Ishikawa (cell line): ENCODE measurements at regions not wholly inside any gene's neighbourhood (a gene's known extent, or its start where the extent isn't known, plus 50 kb on each side); places are given as distances from the start of the nearest gene placed in this dataset.

Experiments
- CEBPB ChIP-seq: IDR thresholded peaks from 2 replicates; pipeline ENCODE4 v1.6.1; 2012
- CREB1 ChIP-seq: IDR thresholded peaks from 2 replicates; pipeline ENCODE4 v1.6.1; 2012; ENCODE audit warnings: low read depth
- EGR1 ChIP-seq: IDR thresholded peaks from 2 replicates; pipeline ENCODE4 v1.6.1; 2012
- EP300 ChIP-seq: IDR thresholded peaks from 2 replicates; pipeline ENCODE4 v1.6.1; 2012; ENCODE audit warnings: borderline replicate concordance
- FOXM1 ChIP-seq: IDR thresholded peaks from 2 replicates; pipeline ENCODE4 v1.6.1; 2012; ENCODE audit warnings: low read depth, borderline replicate concordance
- MAX ChIP-seq: IDR thresholded peaks from 2 replicates; pipeline ENCODE4 v1.6.1; 2012
- NFIC ChIP-seq: IDR thresholded peaks from 2 replicates; pipeline ENCODE4 v1.6.1; 2012
- RAD21 ChIP-seq: IDR thresholded peaks from 2 replicates; pipeline ENCODE4 v1.6.1; 2012; ENCODE audit warnings: low read depth
- TAF1 ChIP-seq: IDR thresholded peaks from 2 replicates; pipeline ENCODE4 v1.6.1; 2012; ENCODE audit warnings: low read depth, mild to moderate bottlenecking
- TCF12 ChIP-seq: IDR thresholded peaks from 2 replicates; pipeline ENCODE4 v1.6.1; 2012; ENCODE audit warnings: low read depth
- TEAD4 ChIP-seq: IDR thresholded peaks from 2 replicates; pipeline ENCODE4 v1.6.1; 2012
- USF1 ChIP-seq: IDR thresholded peaks from 2 replicates; pipeline ENCODE4 v1.6.1; 2012
- YY1 ChIP-seq: IDR thresholded peaks from 2 replicates; pipeline ENCODE4 v1.6.1; 2012; ENCODE audit warnings: low read depth
- ZBTB7A ChIP-seq: IDR thresholded peaks from 2 replicates; pipeline ENCODE4 v1.6.1; 2012; ENCODE audit warnings: low read depth
- TF ChIP-seq, protein P1 (sequence below): IDR thresholded peaks from 2 replicates; pipeline ENCODE4 v1.6.1; 2012; ENCODE audit warnings: low read depth, mild to moderate bottlenecking

GRCh38 chr14:49315570-49315969, 270.6 kb downstream of the RPS29 start:
- TF ChIP-seq RAD21 (no peak), FOXM1 (no peak), CREB1 (no peak), ZBTB7A (no peak), TAF1 (no peak), YY1 (no peak), MAX (no peak), EP300 (no peak), CEBPB (no peak), NFIC (no peak)

DNA sequence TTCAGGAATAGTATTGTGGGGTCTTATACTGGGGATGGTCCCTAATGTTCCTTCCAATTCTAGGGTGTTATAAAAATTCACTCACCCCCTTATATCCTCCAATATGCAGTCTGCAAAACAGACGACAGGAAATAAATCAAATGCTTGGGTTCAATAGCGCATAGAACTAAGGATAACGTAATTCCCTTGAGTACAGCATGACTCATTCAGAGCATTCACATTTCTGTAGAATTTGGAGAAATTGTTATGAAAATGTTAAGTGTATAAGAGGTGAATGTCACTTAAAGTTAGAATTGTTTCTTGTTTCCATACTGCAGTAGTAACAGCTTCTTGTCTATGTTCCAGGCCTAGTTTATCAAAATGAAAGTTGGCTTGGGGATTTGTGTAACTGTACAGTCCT, 271.4 kb downstream of the RPS29 start:
- TF ChIP-seq, protein P1, sequence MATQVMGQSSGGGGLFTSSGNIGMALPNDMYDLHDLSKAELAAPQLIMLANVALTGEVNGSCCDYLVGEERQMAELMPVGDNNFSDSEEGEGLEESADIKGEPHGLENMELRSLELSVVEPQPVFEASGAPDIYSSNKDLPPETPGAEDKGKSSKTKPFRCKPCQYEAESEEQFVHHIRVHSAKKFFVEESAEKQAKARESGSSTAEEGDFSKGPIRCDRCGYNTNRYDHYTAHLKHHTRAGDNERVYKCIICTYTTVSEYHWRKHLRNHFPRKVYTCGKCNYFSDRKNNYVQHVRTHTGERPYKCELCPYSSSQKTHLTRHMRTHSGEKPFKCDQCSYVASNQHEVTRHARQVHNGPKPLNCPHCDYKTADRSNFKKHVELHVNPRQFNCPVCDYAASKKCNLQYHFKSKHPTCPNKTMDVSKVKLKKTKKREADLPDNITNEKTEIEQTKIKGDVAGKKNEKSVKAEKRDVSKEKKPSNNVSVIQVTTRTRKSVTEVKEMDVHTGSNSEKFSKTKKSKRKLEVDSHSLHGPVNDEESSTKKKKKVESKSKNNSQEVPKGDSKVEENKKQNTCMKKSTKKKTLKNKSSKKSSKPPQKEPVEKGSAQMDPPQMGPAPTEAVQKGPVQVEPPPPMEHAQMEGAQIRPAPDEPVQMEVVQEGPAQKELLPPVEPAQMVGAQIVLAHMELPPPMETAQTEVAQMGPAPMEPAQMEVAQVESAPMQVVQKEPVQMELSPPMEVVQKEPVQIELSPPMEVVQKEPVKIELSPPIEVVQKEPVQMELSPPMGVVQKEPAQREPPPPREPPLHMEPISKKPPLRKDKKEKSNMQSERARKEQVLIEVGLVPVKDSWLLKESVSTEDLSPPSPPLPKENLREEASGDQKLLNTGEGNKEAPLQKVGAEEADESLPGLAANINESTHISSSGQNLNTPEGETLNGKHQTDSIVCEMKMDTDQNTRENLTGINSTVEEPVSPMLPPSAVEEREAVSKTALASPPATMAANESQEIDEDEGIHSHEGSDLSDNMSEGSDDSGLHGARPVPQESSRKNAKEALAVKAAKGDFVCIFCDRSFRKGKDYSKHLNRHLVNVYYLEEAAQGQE: no peak
- TF ChIP-seq TCF12: no peak
- TF ChIP-seq EP300: no peak
- no peak for TF ChIP-seq USF1
- no peak for TF ChIP-seq ZBTB7A
- no peak for TF ChIP-seq YY1

GRCh38 chr14:49313108-49313507, 273.1 kb downstream of the RPS29 start:
- TF ChIP-seq TEAD4 (no peak), FOXM1 (no peak), NFIC (no peak), MAX (no peak), USF1 (no peak), CEBPB (no peak), ZBTB7A (no peak)
- TF ChIP-seq, protein P1: no peak

DNA sequence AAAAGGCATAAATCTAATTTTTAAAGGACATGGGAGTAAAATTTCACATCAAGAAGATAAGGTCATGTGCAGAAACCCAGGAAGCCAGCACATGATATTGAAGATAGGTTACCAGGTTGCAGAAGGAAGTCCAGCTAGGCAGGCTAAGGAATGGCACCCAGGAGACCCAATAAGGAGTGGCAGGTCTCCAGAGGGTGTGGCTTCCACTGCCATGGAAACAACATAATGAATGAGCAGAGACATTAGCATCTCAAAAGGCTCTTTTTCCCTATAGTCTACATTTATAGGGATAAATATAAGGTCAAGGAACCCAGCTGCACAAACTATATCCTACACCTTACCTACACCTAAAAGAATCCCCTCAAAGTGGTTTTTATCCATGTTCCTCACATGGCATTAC, 275.9 kb downstream of the RPS29 start:
- TF ChIP-seq MAX: no peak
- TF ChIP-seq TAF1: no peak
- TF ChIP-seq ZBTB7A: no peak
- TF ChIP-seq, protein P1: no peak
- TF ChIP-seq CEBPB: no peak
- TF ChIP-seq FOXM1: no peak
- no peak for TF ChIP-seq YY1
- no peak for TF ChIP-seq RAD21
- TF ChIP-seq TEAD4: no peak
- no peak for TF ChIP-seq CREB1
- TF ChIP-seq TCF12: no peak
- TF ChIP-seq EGR1: no peak
- TF ChIP-seq EP300: no peak

- TF ChIP-seq ZBTB7A: no peak
- TF ChIP-seq, protein P1: no peak; the same call in 1 of the 2 replicates
- no peak for TF ChIP-seq TEAD4
- peak; percentile 32 for TF ChIP-seq RAD21
Measured at GRCh38 chr14:49306152-49306751, 279.9 kb downstream of the RPS29 start.
